ENCODE measurements at regions not wholly inside any gene's neighbourhood (a gene's known extent, or its start where the extent isn't known, plus 50 kb on each side); places are given as distances from the start of the nearest gene placed in this dataset.

GRCh38 chr9:107631788-107632187 is 142.2 kb upstream of the KLF4 start:
- TF ChIP-seq CTCF (IDR thresholded peaks at IDR 0.05) (no peak), ZFX (IDR thresholded peaks at IDR 0.05; ENCODE audit: borderline replicate concordance) (no peak)
- H3K27ac ChIP-seq: no peak overlapping the region

GRCh38 chr9:107630156-107630555 is 140.6 kb upstream of the KLF4 start:
- TF ChIP-seq ZFX (IDR thresholded peaks at IDR 0.05; ENCODE audit: borderline replicate concordance) (no peak), CTCF (IDR thresholded peaks at IDR 0.05) (no peak)
- H3K27ac ChIP-seq: no peak overlapping the region

GRCh38 chr9:107628444-107628843 is 138.9 kb upstream of the KLF4 start:
- TF ChIP-seq ZFX (IDR thresholded peaks at IDR 0.05; ENCODE audit: borderline replicate concordance) (no peak), CTCF (IDR thresholded peaks at IDR 0.05) (no peak)
- no peak overlapping the region for H3K27ac ChIP-seq

GRCh38 chr9:107627781-107628180 is 138.2 kb upstream of the KLF4 start:
- H3K27ac ChIP-seq: no peak overlapping the region
- TF ChIP-seq CTCF (IDR thresholded peaks at IDR 0.05) (no peak), ZFX (IDR thresholded peaks at IDR 0.05; ENCODE audit: borderline replicate concordance) (no peak)

- no peak for TF ChIP-seq CTCF (IDR thresholded peaks at IDR 0.05)
- no peak overlapping the region for H3K27ac ChIP-seq
Measured at GRCh38 chr9:107626118-107626517, 136.5 kb upstream of the KLF4 start.

- TF ChIP-seq CTCF (IDR thresholded peaks at IDR 0.05): no peak
- no peak for TF ChIP-seq ZFX (IDR thresholded peaks at IDR 0.05; ENCODE audit: borderline replicate concordance)
Measured at GRCh38 chr9:107625383-107625984, 135.9 kb upstream of the KLF4 start.

GRCh38 chr9:107624234-107624948 is 134.8 kb upstream of the KLF4 start:
- TF ChIP-seq CTCF (IDR thresholded peaks at IDR 0.05) (no peak), ZFX (IDR thresholded peaks at IDR 0.05; ENCODE audit: borderline replicate concordance) (no peak)
- H3K27ac ChIP-seq: no peak overlapping the region

More at GRCh38 chr9:107625383-107625984, 135.9 kb upstream of the KLF4 start:
- no peak overlapping the region for H3K27ac ChIP-seq

Measured in 22Rv1 (cell line).